CD4-positive, alpha-beta T cell (primary cell): ENCODE measurements at regions not wholly inside any gene's neighbourhood (a gene's known extent, or its start where the extent isn't known, plus 50 kb on each side); places are given as distances from the start of the nearest gene placed in this dataset.

Experiments
- ATAC-seq: fragments of 200-7000 bp; cut with Tn5 transposase; one replicate; pipeline ENCODE4 v1.10.0; 2022; ENCODE audit warnings: mild to moderate bottlenecking; ENCODE audit not compliant: poor library complexity
- CTCF ChIA-PET: fragments of 350-600 bp; sonication (Branson Sonifier 250); formaldehyde crosslinking; loops from one replicate; lab custom pipeline; 2021; ENCODE audit warnings: antibody characterized with exemption, inconsistent platforms; lab: Charles Lee
- POLR2A ChIA-PET: fragments of 350-600 bp; sonication (Branson Sonifier 250); formaldehyde crosslinking; loops from one replicate; lab custom pipeline; 2021; ENCODE audit warnings: antibody characterized with exemption, inconsistent platforms; lab: Charles Lee
- DNase-seq, 14 experiments: peaks; one replicate each; pipeline ENCODE4 v3.0.0-alpha.2; 2013 to 2020; ENCODE audit warnings: mixed read lengths in 2 of 14
- H3K27ac ChIP-seq, 2 donors: one replicate each; pipeline versions ENCODE4 v1.5.1 to v1.7.0; 2013; ENCODE audit warnings: low read length in 2 of 2, low read depth in 1 of 2, mild to moderate bottlenecking in 1 of 2
- H3K27me3 ChIP-seq, 2 experiments: 1 replicate in 1 of 2; 2 replicates in 1 of 2; pipeline versions ENCODE4 v1.6.1 to v1.7.0; 2013; ENCODE audit warnings: low read length in 2 of 2, control low read depth in 1 of 2, mild to moderate bottlenecking in 1 of 2, moderate library complexity in 1 of 2; ENCODE audit not compliant: insufficient read depth in 2 of 2, control insufficient read depth in 1 of 2
- H3K36me3 ChIP-seq: one replicate; pipeline ENCODE4 v1.6.1; 2013; ENCODE audit warnings: low read length, control low read depth; ENCODE audit not compliant: insufficient read depth
- H3K4me1 ChIP-seq: one replicate; pipeline ENCODE4 v1.6.1; 2013; ENCODE audit warnings: low read length, control low read depth; ENCODE audit not compliant: insufficient read depth
- H3K4me3 ChIP-seq: one replicate; pipeline ENCODE4 v1.5.1; 2013; ENCODE audit warnings: mild to moderate bottlenecking, low read length, moderate library complexity
- H3K9me3 ChIP-seq, 2 experiments: 1 replicate in 1 of 2; 2 replicates in 1 of 2; pipeline versions ENCODE4 v1.6.1 to v1.7.0; 2013; ENCODE audit warnings: low read length in 2 of 2, mild to moderate bottlenecking in 2 of 2, control low read depth in 1 of 2, moderate library complexity in 1 of 2; ENCODE audit not compliant: control insufficient read depth in 1 of 2, insufficient read depth in 1 of 2
- H3K27ac Mint-ChIP-seq: one replicate; pipeline ENCODE4 v1.8.0; 2020; ENCODE audit warnings: mixed read lengths
- H3K27me3 Mint-ChIP-seq: one replicate; pipeline ENCODE4 v1.8.0; 2021; ENCODE audit warnings: mixed read lengths
- H3K36me3 Mint-ChIP-seq: one replicate; pipeline ENCODE4 v1.8.0; 2021; ENCODE audit warnings: low read depth, mixed read lengths
- H3K4me1 Mint-ChIP-seq: one replicate; pipeline ENCODE4 v1.8.0; 2021; ENCODE audit warnings: low read depth, mixed read lengths
- H3K4me3 Mint-ChIP-seq: one replicate; pipeline ENCODE4 v1.8.0; 2020; ENCODE audit warnings: mild to moderate bottlenecking, mixed read lengths
- H3K9me3 Mint-ChIP-seq: one replicate; pipeline ENCODE4 v1.8.0; 2020; ENCODE audit warnings: mixed read lengths
- CTCF ChIP-seq: fragments of 200-600 bp; IDR thresholded peaks from one replicate; pipeline ENCODE4 v1.8.0; 2022; ENCODE audit warnings: antibody characterized with exemption, mild to moderate bottlenecking
- intact Hi-C, 2 experiments: fragments of 100-400 bp; cut with DNase I in 1 of 2; cut with micrococcal nuclease in 1 of 2; formaldehyde crosslinking; loops; one replicate each; pipeline versions ENCODE4 v1.15.1 to v1.9.0; 2023 to 2025; cut with DNase I, micrococcal nuclease

- Histone ChIP-seq H3K27ac (no peak overlapping the region), H3K9me3 (no peaks in the 10 kb centered on the region), H3K36me3 (no peaks in the 10 kb centered on the region), H3K27me3 (no peaks in the 10 kb centered on the region), H3K4me3 (no peak overlapping the region), H3K4me1 (no peaks in the 10 kb centered on the region)
- intact Hi-C loops: no loop called here
- Mint-ChIP-seq H3K9me3 (no peaks in the 10 kb centered on the region), H3K36me3 (no peaks in the 10 kb centered on the region), H3K27ac (no peak overlapping the region), H3K27me3 (peaks cover 12% of the 10 kb centered on the region), H3K4me1 (no peaks in the 10 kb centered on the region), H3K4me3 (no peak overlapping the region)
- no peak for TF ChIP-seq CTCF
- no peak for DNase-seq
- POLR2A ChIA-PET: no interaction called here
- CTCF ChIA-PET: no interaction called here
- ATAC-seq: no peak
Observed at GRCh38 chr7:106992511-106992910, 52.0 kb upstream of the PRKAR2B start.
